NB4 (cell line): ENCODE measurements at regions not wholly inside any gene's neighbourhood (a gene's known extent, or its start where the extent isn't known, plus 50 kb on each side); places are given as distances from the start of the nearest gene placed in this dataset.

Experiments used
- CTCF ChIP-seq: IDR thresholded peaks from one replicate; pipeline ENCODE4 v1.5.1; 2012; ENCODE audit warnings: low read depth, low read length
- POLR2A ChIP-seq: IDR thresholded peaks from 2 replicates; pipeline ENCODE4 v1.6.1; 2011; ENCODE audit warnings: mild to moderate bottlenecking; ENCODE audit not compliant: insufficient read length; ENCODE audit errors: extremely low read depth

- no peak for TF ChIP-seq POLR2A
- peak; percentile 20 for TF ChIP-seq CTCF
Observed at GRCh38 chr6:23659125-23659524, 466.9 kb upstream of the NRSN1 start.
